GM12873 (cell line): ENCODE measurements at regions not wholly inside any gene's neighbourhood (a gene's known extent, or its start where the extent isn't known, plus 50 kb on each side); places are given as distances from the start of the nearest gene placed in this dataset.

ENCODE experiments used
- CTCF ChIP-seq: IDR thresholded peaks from 2 replicates; pipeline ENCODE4 v1.5.1; 2012; ENCODE audit warnings: low read depth, mild to moderate bottlenecking, moderate library complexity, low read length, control low read depth; ENCODE audit not compliant: insufficient read depth; ENCODE audit errors: missing control alignments

GRCh38 chr19:31617010-31617585 lies 267.9 kb upstream of the TSHZ3 start:
- TF ChIP-seq CTCF: no peak

- no peak for TF ChIP-seq CTCF
These were observed 275.8 kb upstream of the TSHZ3 start for GRCh38 chr19:31625056-31625455.

GRCh38 chr19:31625575-31625974 lies 276.3 kb upstream of the TSHZ3 start:
- no peak for TF ChIP-seq CTCF

GRCh38 chr19:31626941-31627340 lies 277.7 kb upstream of the TSHZ3 start:
- TF ChIP-seq CTCF: no peak

- no peak for TF ChIP-seq CTCF
These were observed 278.6 kb upstream of the TSHZ3 start for GRCh38 chr19:31627620-31628365.

- no peak for TF ChIP-seq CTCF
These were observed 280.5 kb upstream of the TSHZ3 start for GRCh38 chr19:31629579-31630363.

GRCh38 chr19:31633014-31633413 lies 283.8 kb upstream of the TSHZ3 start:
- TF ChIP-seq CTCF: no peak
